ENCODE measurements at regions not wholly inside any gene's neighbourhood (a gene's known extent, or its start where the extent isn't known, plus 50 kb on each side); places are given as distances from the start of the nearest gene placed in this dataset.
A peak's percentile ranks its signal among the peaks of the same experiment; 100 is the strongest.

GRCh38 chr21:28458446-28458845 lies 534.2 kb downstream of the LTN1 start:
- H3K27me3 ChIP-seq (replicated peaks), result no peaks in the 10 kb centered on the region
- H3K36me3 ChIP-seq (replicated peaks), result no peaks in the 10 kb centered on the region
- TF ChIP-seq CTCF (IDR thresholded peaks at IDR 0.05; ENCODE audit: low read depth, low read length, missing control alignments), result no peak
- no peak for DNase-seq
- H3K27ac ChIP-seq, result no peak overlapping the region
- in situ Hi-C loops (cut with HindIII; ENCODE audit: low pct_ligation_motif_present, low sequenced_read_pairs), result no loop called here
- H3K4me3 ChIP-seq (ENCODE audit: low read depth, low read length), result no peak overlapping the region

- H3K27me3 ChIP-seq (replicated peaks), result no peaks in the 10 kb centered on the region
- TF ChIP-seq CTCF (IDR thresholded peaks at IDR 0.05; ENCODE audit: low read depth, low read length, missing control alignments), result no peak
- H3K27ac ChIP-seq, result no peak overlapping the region
- DNase-seq, result no peak
- no peak overlapping the region for H3K4me3 ChIP-seq (ENCODE audit: low read depth, low read length)
- no peaks in the 10 kb centered on the region for H3K36me3 ChIP-seq (replicated peaks)
- in situ Hi-C loops (cut with HindIII; ENCODE audit: low pct_ligation_motif_present, low sequenced_read_pairs), result no loop called here
Observed at GRCh38 chr21:28455253-28455600, 537.5 kb downstream of the LTN1 start.

GRCh38 chr21:28454564-28455252 lies 538.0 kb downstream of the LTN1 start:
- no peak overlapping the region for H3K27ac ChIP-seq
- no peaks in the 10 kb centered on the region for H3K27me3 ChIP-seq (replicated peaks)
- no peak for DNase-seq
- no peak for TF ChIP-seq CTCF (IDR thresholded peaks at IDR 0.05; ENCODE audit: low read depth, low read length, missing control alignments)
- no peak overlapping the region for H3K4me3 ChIP-seq (ENCODE audit: low read depth, low read length)
- in situ Hi-C loops (cut with HindIII; ENCODE audit: low pct_ligation_motif_present, low sequenced_read_pairs), result no loop called here
- H3K36me3 ChIP-seq (replicated peaks), result no peaks in the 10 kb centered on the region

- in situ Hi-C loops (cut with HindIII; ENCODE audit: low pct_ligation_motif_present, low sequenced_read_pairs), result no loop called here
- H3K4me3 ChIP-seq (ENCODE audit: low read depth, low read length), result no peak overlapping the region
- H3K27ac ChIP-seq, result peak overlapping the region; percentile 68
- H3K36me3 ChIP-seq (replicated peaks), result no peaks in the 10 kb centered on the region
- DNase-seq, result peak; percentile 32
- no peak for TF ChIP-seq CTCF (IDR thresholded peaks at IDR 0.05; ENCODE audit: low read depth, low read length, missing control alignments)
- no peaks in the 10 kb centered on the region for H3K27me3 ChIP-seq (replicated peaks)
Observed at GRCh38 chr21:28447462-28447861, 545.2 kb downstream of the LTN1 start.

GRCh38 chr21:28445141-28445830 lies 547.4 kb downstream of the LTN1 start:
- in situ Hi-C loops (cut with HindIII; ENCODE audit: low pct_ligation_motif_present, low sequenced_read_pairs), result no loop called here
- Histone ChIP-seq H3K4me3 (ENCODE audit: low read depth, low read length) (no peak overlapping the region), H3K27me3 (replicated peaks) (no peaks in the 10 kb centered on the region), H3K27ac (peak overlapping the region; percentile 82), H3K36me3 (replicated peaks) (no peaks in the 10 kb centered on the region)
- peak; percentile 52 for DNase-seq
- TF ChIP-seq CTCF (IDR thresholded peaks at IDR 0.05; ENCODE audit: low read depth, low read length, missing control alignments), result no peak

Data from brain microvascular endothelial cell (primary cell).